Cardiac muscle cell (in vitro differentiated cells and primary cell): ENCODE measurements at regions not wholly inside any gene's neighbourhood (a gene's known extent, or its start where the extent isn't known, plus 50 kb on each side); places are given as distances from the start of the nearest gene placed in this dataset.

Source experiments
- DNase-seq, 2 donors: peaks; one replicate each; pipeline versions ENCODE4 v3.0.0 to v3.0.0-alpha.2; 2010 to 2017; ENCODE audit warnings: low read depth in 1 of 2, low spot score in 1 of 2
- H3K27ac ChIP-seq: fragments of 200-600 bp; sonication (generic); 2 replicates; pipeline ENCODE4 v1.5.1; 2016
- H3K27me3 ChIP-seq: fragments of 200-600 bp; sonication (generic); 2 replicates; pipeline ENCODE4 v1.6.0; 2016; ENCODE audit warnings: control low read depth
- H3K36me3 ChIP-seq: fragments of 200-600 bp; sonication (generic); 2 replicates; pipeline ENCODE4 v1.5.1; 2016; ENCODE audit warnings: control low read depth
- H3K4me1 ChIP-seq: fragments of 200-600 bp; sonication (generic); 2 replicates; pipeline ENCODE4 v1.8.1; 2017; ENCODE audit warnings: low read depth, mild to moderate bottlenecking, mixed run types
- H3K4me3 ChIP-seq: fragments of 200-600 bp; sonication (generic); 2 replicates; pipeline ENCODE4 v1.5.1; 2016; ENCODE audit warnings: mild to moderate bottlenecking
- H3K9me3 ChIP-seq: fragments of 200-600 bp; sonication (generic); 2 replicates; pipeline ENCODE4 v1.5.1; 2017; ENCODE audit warnings: low read depth, mild to moderate bottlenecking, control low read depth
- CTCF ChIP-seq: IDR thresholded peaks from 2 replicates; pipeline ENCODE4 v1.5.1; 2012; ENCODE audit warnings: low read depth, mild to moderate bottlenecking, low read length

GRCh38 chr1:58287894-58288623, 258.5 kb downstream of the OMA1 start:
- Histone ChIP-seq H3K4me3 (no peak overlapping the region), H3K27me3 (peaks cover 27% of the 10 kb centered on the region)

GRCh38 chr1:58284225-58284510, 262.4 kb downstream of the OMA1 start:
- no peak for DNase-seq
- Histone ChIP-seq H3K27me3 (peaks cover 35% of the 10 kb centered on the region), H3K36me3 (no peaks in the 10 kb centered on the region), H3K4me3 (no peak overlapping the region), H3K27ac (no peak overlapping the region), H3K4me1 (peaks cover 5% of the 10 kb centered on the region), H3K9me3 (no peaks in the 10 kb centered on the region)
- TF ChIP-seq CTCF = no peak

More at GRCh38 chr1:58287894-58288623, 258.5 kb downstream of the OMA1 start:
- Histone ChIP-seq H3K36me3 (no peaks in the 10 kb centered on the region), H3K9me3 (no peaks in the 10 kb centered on the region), H3K27ac (no peak overlapping the region), H3K4me1 (peaks cover 2% of the 10 kb centered on the region)
- TF ChIP-seq CTCF = no peak
- no peak for DNase-seq

- Histone ChIP-seq H3K36me3 (no peaks in the 10 kb centered on the region), H3K27me3 (peaks cover 31% of the 10 kb centered on the region)
Observed at GRCh38 chr1:58283388-58284224, 262.9 kb downstream of the OMA1 start.

GRCh38 chr1:58282623-58283387, 263.7 kb downstream of the OMA1 start:
- Histone ChIP-seq H3K4me1 (peaks cover 5% of the 10 kb centered on the region), H3K27ac (no peak overlapping the region), H3K4me3 (no peak overlapping the region), H3K36me3 (no peaks in the 10 kb centered on the region), H3K9me3 (no peaks in the 10 kb centered on the region), H3K27me3 (peaks cover 31% of the 10 kb centered on the region)
- no peak for TF ChIP-seq CTCF
- peak in 1 of 2 donors; percentile 68 for DNase-seq

More at GRCh38 chr1:58283388-58284224, 262.9 kb downstream of the OMA1 start:
- H3K4me1 ChIP-seq = peaks cover 5% of the 10 kb centered on the region
- no peak overlapping the region for H3K4me3 ChIP-seq
- no peak for TF ChIP-seq CTCF
- no peak overlapping the region for H3K27ac ChIP-seq
- no peak for DNase-seq
- no peaks in the 10 kb centered on the region for H3K9me3 ChIP-seq

GRCh38 chr1:58266242-58266641, 280.3 kb downstream of the OMA1 start:
- H3K4me1 ChIP-seq = no peaks in the 10 kb centered on the region
- H3K27me3 ChIP-seq = no peaks in the 10 kb centered on the region
- no peak for TF ChIP-seq CTCF
- H3K27ac ChIP-seq = no peak overlapping the region
- H3K9me3 ChIP-seq = no peaks in the 10 kb centered on the region
- H3K4me3 ChIP-seq = no peak overlapping the region
- DNase-seq = no peak
- no peaks in the 10 kb centered on the region for H3K36me3 ChIP-seq
